ENCODE measurements at regions not wholly inside any gene's neighbourhood (a gene's known extent, or its start where the extent isn't known, plus 50 kb on each side); places are given as distances from the start of the nearest gene placed in this dataset.

GRCh38 chr1:57798543-57798942 lies 374.7 kb upstream of the DAB1 start:
- 83% methylated on average over 1 of the region's 1 CpG; no CpG with 5 or more reads in 1 of the 2 experiments for WGBS, 2 experiments (ENCODE audit: insufficient coverage in 1 of 2, insufficient read length in 1 of 2)
- Histone ChIP-seq H3K9ac (ENCODE audit: extremely low read depth, low read length, poor library complexity, severe bottlenecking) (no peak overlapping the region), H3K4me1 (ENCODE audit: control insufficient read depth, insufficient read depth, low read length) (peaks cover 11% of the 10 kb centered on the region), H3K9me3 (ENCODE audit: control insufficient read depth, low read length) (no peaks in the 10 kb centered on the region), H3K27ac (ENCODE audit: low read depth, low read length) (no peak overlapping the region), H3K4me3 (ENCODE audit: low read length) (no peak overlapping the region), H3K27me3 (ENCODE audit: control insufficient read depth, insufficient read depth, low read length, poor library complexity, severe bottlenecking) (peaks cover 5% of the 10 kb centered on the region), H3K36me3 (ENCODE audit: control insufficient read depth, insufficient read depth, low read length) (no peaks in the 10 kb centered on the region)
- DNase-seq: no peak
- no peak overlapping the region for H3K27ac Mint-ChIP-seq
- no peaks in the 10 kb centered on the region for H3K9me3 Mint-ChIP-seq
- H3K27me3 Mint-ChIP-seq (ENCODE audit: insufficient read depth): peaks cover 7% of the 10 kb centered on the region
- no peak for TF ChIP-seq CTCF (conservative IDR thresholded peaks at IDR 0.05)
- H3K36me3 Mint-ChIP-seq (ENCODE audit: low read depth): no peaks in the 10 kb centered on the region
- H3K4me1 Mint-ChIP-seq: peaks cover 33% of the 10 kb centered on the region
- H3K4me3 Mint-ChIP-seq: no peak overlapping the region

GRCh38 chr1:57797084-57797483 lies 373.2 kb upstream of the DAB1 start:
- Mint-ChIP-seq H3K36me3 (ENCODE audit: low read depth) (no peaks in the 10 kb centered on the region), H3K4me3 (no peak overlapping the region), H3K27me3 (ENCODE audit: insufficient read depth) (peaks cover 2% of the 10 kb centered on the region), H3K4me1 (peaks cover 43% of the 10 kb centered on the region), H3K9me3 (no peaks in the 10 kb centered on the region), H3K27ac (no peak overlapping the region)
- no peak for DNase-seq
- TF ChIP-seq CTCF (conservative IDR thresholded peaks at IDR 0.05): no peak
- Histone ChIP-seq H3K27ac (ENCODE audit: low read depth, low read length) (no peak overlapping the region), H3K9ac (ENCODE audit: extremely low read depth, low read length, poor library complexity, severe bottlenecking) (no peak overlapping the region), H3K4me1 (ENCODE audit: control insufficient read depth, insufficient read depth, low read length) (peaks cover 15% of the 10 kb centered on the region), H3K4me3 (ENCODE audit: low read length) (no peak overlapping the region), H3K9me3 (ENCODE audit: control insufficient read depth, low read length) (no peaks in the 10 kb centered on the region), H3K36me3 (ENCODE audit: control insufficient read depth, insufficient read depth, low read length) (no peaks in the 10 kb centered on the region), H3K27me3 (ENCODE audit: control insufficient read depth, insufficient read depth, low read length, poor library complexity, severe bottlenecking) (peaks cover 5% of the 10 kb centered on the region)
- 37 to 52% methylated on average over 3 of the region's 3 CpGs for WGBS, 2 experiments (ENCODE audit: insufficient coverage in 1 of 2, insufficient read length in 1 of 2)

GRCh38 chr1:57796616-57797015 lies 372.8 kb upstream of the DAB1 start:
- H3K27me3 Mint-ChIP-seq (ENCODE audit: insufficient read depth): peaks cover 2% of the 10 kb centered on the region
- no peak overlapping the region for H3K27ac Mint-ChIP-seq
- 91 to 100% methylated on average over 2 of the region's 2 CpGs for WGBS, 2 experiments (ENCODE audit: insufficient coverage in 1 of 2, insufficient read length in 1 of 2)

More at GRCh38 chr1:57796616-57797015, 372.8 kb upstream of the DAB1 start:
- H3K9me3 Mint-ChIP-seq: no peaks in the 10 kb centered on the region
- Histone ChIP-seq H3K27me3 (ENCODE audit: control insufficient read depth, insufficient read depth, low read length, poor library complexity, severe bottlenecking) (peaks cover 5% of the 10 kb centered on the region), H3K4me3 (ENCODE audit: low read length) (no peak overlapping the region), H3K27ac (ENCODE audit: low read depth, low read length) (no peak overlapping the region), H3K9ac (ENCODE audit: extremely low read depth, low read length, poor library complexity, severe bottlenecking) (no peak overlapping the region), H3K4me1 (ENCODE audit: control insufficient read depth, insufficient read depth, low read length) (peaks cover 15% of the 10 kb centered on the region), H3K36me3 (ENCODE audit: control insufficient read depth, insufficient read depth, low read length) (no peaks in the 10 kb centered on the region), H3K9me3 (ENCODE audit: control insufficient read depth, low read length) (no peaks in the 10 kb centered on the region)
- no peak overlapping the region for H3K4me3 Mint-ChIP-seq
- TF ChIP-seq CTCF (conservative IDR thresholded peaks at IDR 0.05): no peak
- H3K4me1 Mint-ChIP-seq: peaks cover 48% of the 10 kb centered on the region
- DNase-seq: peak; percentile 53
- H3K36me3 Mint-ChIP-seq (ENCODE audit: low read depth): no peaks in the 10 kb centered on the region
